Panc1 (cell line): ENCODE measurements at regions not wholly inside any gene's neighbourhood (a gene's known extent, or its start where the extent isn't known, plus 50 kb on each side); places are given as distances from the start of the nearest gene placed in this dataset.

Source experiments
- POLR2AphosphoS5 ChIP-seq: IDR thresholded peaks from 2 replicates; pipeline ENCODE4 v1.6.1; 2012; ENCODE audit warnings: mild to moderate bottlenecking, low read depth, low read length, moderate library complexity
- SIN3A ChIP-seq: IDR thresholded peaks from 2 replicates; pipeline ENCODE4 v1.6.1; 2012; ENCODE audit warnings: low read depth, mild to moderate bottlenecking, low read length, moderate library complexity, borderline replicate concordance; ENCODE audit not compliant: insufficient read depth
- TCF7L2 ChIP-seq: IDR thresholded peaks from 2 replicates; pipeline ENCODE4 v1.6.1; 2011; ENCODE audit warnings: mild to moderate bottlenecking, low read depth, low read length, inconsistent platforms
- TF ChIP-seq, protein P1 (sequence below): fragments of 450-650 bp; IDR thresholded peaks from 2 replicates; pipeline ENCODE4 v1.5.1; 2017; ENCODE audit warnings: mild to moderate bottlenecking
- TF ChIP-seq, protein P2 (sequence below), 2 experiments: IDR thresholded peaks; 2 replicates each; pipeline ENCODE4 v1.6.1; 2011 to 2012; ENCODE audit warnings: low read depth in 2 of 2, control low read depth in 1 of 2, low read length in 1 of 2, mild to moderate bottlenecking in 1 of 2, moderate library complexity in 1 of 2; ENCODE audit not compliant: insufficient read depth in 1 of 2

- TF ChIP-seq, protein P1, sequence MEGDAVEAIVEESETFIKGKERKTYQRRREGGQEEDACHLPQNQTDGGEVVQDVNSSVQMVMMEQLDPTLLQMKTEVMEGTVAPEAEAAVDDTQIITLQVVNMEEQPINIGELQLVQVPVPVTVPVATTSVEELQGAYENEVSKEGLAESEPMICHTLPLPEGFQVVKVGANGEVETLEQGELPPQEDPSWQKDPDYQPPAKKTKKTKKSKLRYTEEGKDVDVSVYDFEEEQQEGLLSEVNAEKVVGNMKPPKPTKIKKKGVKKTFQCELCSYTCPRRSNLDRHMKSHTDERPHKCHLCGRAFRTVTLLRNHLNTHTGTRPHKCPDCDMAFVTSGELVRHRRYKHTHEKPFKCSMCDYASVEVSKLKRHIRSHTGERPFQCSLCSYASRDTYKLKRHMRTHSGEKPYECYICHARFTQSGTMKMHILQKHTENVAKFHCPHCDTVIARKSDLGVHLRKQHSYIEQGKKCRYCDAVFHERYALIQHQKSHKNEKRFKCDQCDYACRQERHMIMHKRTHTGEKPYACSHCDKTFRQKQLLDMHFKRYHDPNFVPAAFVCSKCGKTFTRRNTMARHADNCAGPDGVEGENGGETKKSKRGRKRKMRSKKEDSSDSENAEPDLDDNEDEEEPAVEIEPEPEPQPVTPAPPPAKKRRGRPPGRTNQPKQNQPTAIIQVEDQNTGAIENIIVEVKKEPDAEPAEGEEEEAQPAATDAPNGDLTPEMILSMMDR = no peak
- TF ChIP-seq POLR2AphosphoS5 = no peak
- TF ChIP-seq, protein P2, sequence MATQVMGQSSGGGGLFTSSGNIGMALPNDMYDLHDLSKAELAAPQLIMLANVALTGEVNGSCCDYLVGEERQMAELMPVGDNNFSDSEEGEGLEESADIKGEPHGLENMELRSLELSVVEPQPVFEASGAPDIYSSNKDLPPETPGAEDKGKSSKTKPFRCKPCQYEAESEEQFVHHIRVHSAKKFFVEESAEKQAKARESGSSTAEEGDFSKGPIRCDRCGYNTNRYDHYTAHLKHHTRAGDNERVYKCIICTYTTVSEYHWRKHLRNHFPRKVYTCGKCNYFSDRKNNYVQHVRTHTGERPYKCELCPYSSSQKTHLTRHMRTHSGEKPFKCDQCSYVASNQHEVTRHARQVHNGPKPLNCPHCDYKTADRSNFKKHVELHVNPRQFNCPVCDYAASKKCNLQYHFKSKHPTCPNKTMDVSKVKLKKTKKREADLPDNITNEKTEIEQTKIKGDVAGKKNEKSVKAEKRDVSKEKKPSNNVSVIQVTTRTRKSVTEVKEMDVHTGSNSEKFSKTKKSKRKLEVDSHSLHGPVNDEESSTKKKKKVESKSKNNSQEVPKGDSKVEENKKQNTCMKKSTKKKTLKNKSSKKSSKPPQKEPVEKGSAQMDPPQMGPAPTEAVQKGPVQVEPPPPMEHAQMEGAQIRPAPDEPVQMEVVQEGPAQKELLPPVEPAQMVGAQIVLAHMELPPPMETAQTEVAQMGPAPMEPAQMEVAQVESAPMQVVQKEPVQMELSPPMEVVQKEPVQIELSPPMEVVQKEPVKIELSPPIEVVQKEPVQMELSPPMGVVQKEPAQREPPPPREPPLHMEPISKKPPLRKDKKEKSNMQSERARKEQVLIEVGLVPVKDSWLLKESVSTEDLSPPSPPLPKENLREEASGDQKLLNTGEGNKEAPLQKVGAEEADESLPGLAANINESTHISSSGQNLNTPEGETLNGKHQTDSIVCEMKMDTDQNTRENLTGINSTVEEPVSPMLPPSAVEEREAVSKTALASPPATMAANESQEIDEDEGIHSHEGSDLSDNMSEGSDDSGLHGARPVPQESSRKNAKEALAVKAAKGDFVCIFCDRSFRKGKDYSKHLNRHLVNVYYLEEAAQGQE (IDR thresholded peaks at IDR 0.05; ENCODE audit: insufficient read depth in 1 of 2, low read depth in 2 of 2, low read length in 1 of 2) = no peak
- no peak for TF ChIP-seq SIN3A
- TF ChIP-seq TCF7L2 = no peak
These were observed 448.1 kb upstream of the PODXL start for GRCh38 chr7:132004529-132004928.
